ENCODE measurements at regions not wholly inside any gene's neighbourhood (a gene's known extent, or its start where the extent isn't known, plus 50 kb on each side); places are given as distances from the start of the nearest gene placed in this dataset.

DNA sequence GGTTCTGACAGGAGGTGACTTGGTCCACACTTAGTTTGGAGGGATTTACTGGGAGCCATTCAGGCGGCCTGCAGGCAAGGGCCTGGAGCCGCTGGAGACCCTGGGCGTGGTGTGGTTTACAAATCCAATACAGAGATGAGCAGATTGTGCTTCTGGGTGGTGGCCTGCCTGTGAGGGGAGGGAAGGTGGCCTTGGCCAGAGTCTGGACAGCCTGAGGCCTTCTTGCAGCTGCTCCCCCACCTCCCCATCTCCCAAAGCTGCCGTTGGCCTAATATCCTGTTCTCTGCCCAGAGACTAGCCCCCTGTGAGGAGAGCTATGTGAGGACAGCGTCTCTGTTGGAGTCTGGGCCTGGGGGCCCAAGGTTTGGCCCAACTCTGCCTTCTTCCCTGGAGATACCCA is 163.9 kb upstream of the MAMLD1 start:
- TF ChIP-seq, protein P1, sequence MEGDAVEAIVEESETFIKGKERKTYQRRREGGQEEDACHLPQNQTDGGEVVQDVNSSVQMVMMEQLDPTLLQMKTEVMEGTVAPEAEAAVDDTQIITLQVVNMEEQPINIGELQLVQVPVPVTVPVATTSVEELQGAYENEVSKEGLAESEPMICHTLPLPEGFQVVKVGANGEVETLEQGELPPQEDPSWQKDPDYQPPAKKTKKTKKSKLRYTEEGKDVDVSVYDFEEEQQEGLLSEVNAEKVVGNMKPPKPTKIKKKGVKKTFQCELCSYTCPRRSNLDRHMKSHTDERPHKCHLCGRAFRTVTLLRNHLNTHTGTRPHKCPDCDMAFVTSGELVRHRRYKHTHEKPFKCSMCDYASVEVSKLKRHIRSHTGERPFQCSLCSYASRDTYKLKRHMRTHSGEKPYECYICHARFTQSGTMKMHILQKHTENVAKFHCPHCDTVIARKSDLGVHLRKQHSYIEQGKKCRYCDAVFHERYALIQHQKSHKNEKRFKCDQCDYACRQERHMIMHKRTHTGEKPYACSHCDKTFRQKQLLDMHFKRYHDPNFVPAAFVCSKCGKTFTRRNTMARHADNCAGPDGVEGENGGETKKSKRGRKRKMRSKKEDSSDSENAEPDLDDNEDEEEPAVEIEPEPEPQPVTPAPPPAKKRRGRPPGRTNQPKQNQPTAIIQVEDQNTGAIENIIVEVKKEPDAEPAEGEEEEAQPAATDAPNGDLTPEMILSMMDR (conservative IDR thresholded peaks at IDR 0.05) = no peak
- no peak for TF ChIP-seq ZFX (IDR thresholded peaks at IDR 0.05)

Data from C4-2B (cell line).